OCI-LY7 (cell line): ENCODE measurements at regions not wholly inside any gene's neighbourhood (a gene's known extent, or its start where the extent isn't known, plus 50 kb on each side); places are given as distances from the start of the nearest gene placed in this dataset.

Experiments used
- BruUV-seq: library from RNA; stranded (reverse); fragments of 400-500 nt; replicated peaks from 2 replicates; lab custom pipeline; 2021; lab: Mats Ljungman, UMichigan
- CTCF ChIA-PET: fragments of 300-600 bp; sonication (Branson Sonifier 250); formaldehyde crosslinking; loops from one replicate; lab custom pipeline; 2022; ENCODE audit warnings: antibody characterized with exemption; ENCODE audit not compliant: unreplicated experiment; lab: Charles Lee
- POLR2A ChIA-PET: fragments of 300-600 bp; sonication (Branson Sonifier 250); formaldehyde crosslinking; loops from one replicate; lab custom pipeline; 2022; ENCODE audit warnings: antibody characterized with exemption; lab: Charles Lee
- DNase-seq: peaks from one replicate; pipeline ENCODE4 v3.0.0-alpha.2; 2015; ENCODE audit warnings: low spot score
- H2AFZ ChIP-seq: fragments of 200-600 bp; sonication (generic), shearing (Covaris generic); 2 replicates; pipeline ENCODE4 v1.6.1; 2014; ENCODE audit warnings: mild to moderate bottlenecking, antibody characterized with exemption, low read length, moderate library complexity
- H3K27ac ChIP-seq: fragments of 200-600 bp; sonication (generic); 2 replicates; pipeline ENCODE4 v1.5.1; 2014; ENCODE audit warnings: mixed run types, low read depth, mild to moderate bottlenecking, moderate library complexity, low read length, inconsistent platforms; ENCODE audit not compliant: poor library complexity, severe bottlenecking
- H3K36me3 ChIP-seq: fragments of 200-600 bp; sonication (generic); 2 replicates; pipeline ENCODE4 v1.6.1; 2014; ENCODE audit warnings: mild to moderate bottlenecking, antibody characterized with exemption, low read length, moderate library complexity, mixed read lengths; ENCODE audit not compliant: insufficient read depth
- H3K4me1 ChIP-seq: fragments of 200-600 bp; sonication (generic); 2 replicates; pipeline ENCODE4 v1.5.1; 2014; ENCODE audit warnings: mild to moderate bottlenecking, low read length; ENCODE audit not compliant: insufficient read depth, poor library complexity, severe bottlenecking
- H3K4me2 ChIP-seq: fragments of 200-600 bp; sonication (generic); 2 replicates; pipeline ENCODE4 v1.6.1; 2014; ENCODE audit warnings: mild to moderate bottlenecking, low read length
- H3K4me3 ChIP-seq: fragments of 200-600 bp; sonication (generic); 2 replicates; pipeline ENCODE4 v1.5.1; 2014; ENCODE audit warnings: mild to moderate bottlenecking, low read depth, low read length; ENCODE audit not compliant: poor library complexity, severe bottlenecking
- H3K79me2 ChIP-seq: fragments of 200-600 bp; sonication (generic); 2 replicates; pipeline ENCODE4 v1.6.1; 2016; ENCODE audit warnings: low read depth, mild to moderate bottlenecking, low read length, moderate library complexity, mixed read lengths; ENCODE audit not compliant: insufficient read depth
- H3K9me2 ChIP-seq: fragments of 200-600 bp; sonication (generic); 2 replicates; pipeline ENCODE4 v1.6.1; 2016; ENCODE audit warnings: mild to moderate bottlenecking, low read length, mixed read lengths; ENCODE audit not compliant: insufficient read depth
- H3K9me3 ChIP-seq: fragments of 200-600 bp; sonication (generic); 2 replicates; pipeline ENCODE4 v1.6.1; 2014; ENCODE audit warnings: mild to moderate bottlenecking, mixed run types, low read length, mixed read lengths
- H4K20me1 ChIP-seq: fragments of 200-600 bp; sonication (generic); 2 replicates; pipeline ENCODE4 v1.6.1; 2014; ENCODE audit warnings: mild to moderate bottlenecking, antibody characterized with exemption, low read length, moderate library complexity, mixed read lengths; ENCODE audit not compliant: insufficient read depth
- EZH2phosphoT487 ChIP-seq: fragments of 200-600 bp; sonication (generic); IDR thresholded peaks from 2 replicates; pipeline ENCODE4 v1.6.1; 2018; ENCODE audit warnings: low read depth, borderline replicate concordance, mild to moderate bottlenecking, mixed run types, antibody characterized with exemption, low read length, moderate library complexity, mixed read lengths
- intact Hi-C: fragments of 100-400 bp; cut with micrococcal nuclease; formaldehyde crosslinking; loops from one replicate; pipeline ENCODE4 v1.10.0; 2022; ENCODE audit not compliant: unreplicated experiment
- TF ChIP-seq, protein P1 (sequence below): fragments of 200-600 bp; sonication (generic); conservative IDR thresholded peaks from 2 replicates; pipeline ENCODE4 v1.5.1; 2014; ENCODE audit warnings: mild to moderate bottlenecking, antibody characterized with exemption, low read length, moderate library complexity, mixed read lengths

DNA sequence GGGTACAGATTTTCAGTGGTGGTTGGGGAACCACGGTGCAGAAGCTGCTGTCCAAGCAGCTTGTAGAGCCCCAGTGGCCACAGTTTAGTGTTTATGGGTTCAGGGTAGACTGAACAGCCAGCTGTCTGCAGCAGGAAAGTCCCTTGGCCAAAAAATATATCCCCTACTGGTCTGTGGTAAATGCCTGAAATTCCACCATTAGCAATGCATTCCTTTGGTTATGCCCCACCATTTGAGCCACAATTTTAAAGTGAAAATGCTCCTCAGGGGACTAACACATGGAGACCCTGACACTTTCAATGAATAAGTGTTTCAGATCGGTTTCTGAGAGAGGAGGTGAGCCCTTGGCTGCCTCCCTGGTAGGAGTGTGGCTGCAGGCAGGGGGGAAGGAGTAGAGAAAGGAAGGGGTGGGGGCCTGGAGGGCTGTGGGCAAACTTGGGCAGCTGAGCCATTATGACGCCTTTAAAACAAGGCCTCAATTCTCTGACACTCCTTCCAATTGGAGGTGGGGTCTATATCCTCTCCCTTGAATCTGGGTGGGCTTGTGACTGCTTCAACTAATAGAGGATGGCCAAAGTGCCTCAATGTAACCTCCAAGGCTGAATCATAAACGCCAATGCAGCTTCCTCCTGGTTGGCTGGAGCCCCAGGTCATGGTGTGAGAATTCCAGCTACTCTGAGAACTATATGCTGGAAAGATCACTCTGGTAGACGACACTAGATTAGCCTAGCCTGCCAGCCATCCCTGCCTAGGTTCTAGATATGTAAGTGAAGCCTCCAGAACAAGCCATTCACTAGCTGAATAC, 75.8 kb upstream of the ATP6AP2 start:
- ChIA-PET POLR2A (no interaction called here), CTCF (no interaction called here)
- no peaks in the 10 kb centered on the region for H3K4me1 ChIP-seq
- H3K9me2 ChIP-seq, result no peaks in the 10 kb centered on the region
- no peak overlapping the region for H3K4me3 ChIP-seq
- no peaks in the 10 kb centered on the region for H3K36me3 ChIP-seq
- no peak overlapping the region for H2AFZ ChIP-seq
- H4K20me1 ChIP-seq, result no peaks in the 10 kb centered on the region
- intact Hi-C loops, result no loop called here
- no peak overlapping the region for H3K4me2 ChIP-seq
- TF ChIP-seq EZH2phosphoT487, result no peak
- TF ChIP-seq, protein P1, sequence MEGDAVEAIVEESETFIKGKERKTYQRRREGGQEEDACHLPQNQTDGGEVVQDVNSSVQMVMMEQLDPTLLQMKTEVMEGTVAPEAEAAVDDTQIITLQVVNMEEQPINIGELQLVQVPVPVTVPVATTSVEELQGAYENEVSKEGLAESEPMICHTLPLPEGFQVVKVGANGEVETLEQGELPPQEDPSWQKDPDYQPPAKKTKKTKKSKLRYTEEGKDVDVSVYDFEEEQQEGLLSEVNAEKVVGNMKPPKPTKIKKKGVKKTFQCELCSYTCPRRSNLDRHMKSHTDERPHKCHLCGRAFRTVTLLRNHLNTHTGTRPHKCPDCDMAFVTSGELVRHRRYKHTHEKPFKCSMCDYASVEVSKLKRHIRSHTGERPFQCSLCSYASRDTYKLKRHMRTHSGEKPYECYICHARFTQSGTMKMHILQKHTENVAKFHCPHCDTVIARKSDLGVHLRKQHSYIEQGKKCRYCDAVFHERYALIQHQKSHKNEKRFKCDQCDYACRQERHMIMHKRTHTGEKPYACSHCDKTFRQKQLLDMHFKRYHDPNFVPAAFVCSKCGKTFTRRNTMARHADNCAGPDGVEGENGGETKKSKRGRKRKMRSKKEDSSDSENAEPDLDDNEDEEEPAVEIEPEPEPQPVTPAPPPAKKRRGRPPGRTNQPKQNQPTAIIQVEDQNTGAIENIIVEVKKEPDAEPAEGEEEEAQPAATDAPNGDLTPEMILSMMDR, result no peak
- no peak overlapping the region for H3K27ac ChIP-seq
- no peak for DNase-seq
- no peaks in the 10 kb centered on the region for H3K79me2 ChIP-seq
- BruUV-seq, result no TSS peak
- H3K9me3 ChIP-seq, result no peaks in the 10 kb centered on the region

DNA sequence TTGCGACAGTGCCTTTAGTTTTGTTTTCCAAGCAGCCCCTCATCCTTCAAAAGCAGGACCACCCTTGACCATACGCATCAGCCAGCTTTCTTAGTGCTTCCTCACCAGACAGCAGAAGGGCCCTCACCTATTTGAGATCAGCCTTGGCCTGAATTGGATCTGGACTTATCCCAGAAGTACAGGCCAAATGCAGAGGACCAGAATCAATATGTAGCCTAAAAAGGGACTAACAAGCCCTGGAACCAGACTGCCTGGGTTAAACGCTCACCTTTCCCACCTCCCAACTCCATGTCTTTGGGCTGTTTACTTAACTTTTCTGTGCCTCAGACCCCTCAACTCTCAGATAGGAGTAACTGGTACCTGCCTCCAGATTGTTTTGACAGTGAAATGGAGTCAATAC, 77.7 kb upstream of the ATP6AP2 start:
- Histone ChIP-seq H3K27ac (no peak overlapping the region), H4K20me1 (no peaks in the 10 kb centered on the region), H3K4me1 (no peaks in the 10 kb centered on the region), H3K9me3 (no peaks in the 10 kb centered on the region), H2AFZ (no peak overlapping the region), H3K36me3 (no peaks in the 10 kb centered on the region), H3K4me2 (no peak overlapping the region), H3K9me2 (no peaks in the 10 kb centered on the region), H3K79me2 (no peaks in the 10 kb centered on the region), H3K4me3 (no peak overlapping the region)
- BruUV-seq, result no TSS peak
- TF ChIP-seq, protein P1, result no peak
- TF ChIP-seq EZH2phosphoT487, result no peak
- DNase-seq, result no peak
- intact Hi-C loops, result no loop called here
- CTCF ChIA-PET, result no interaction called here
- POLR2A ChIA-PET, result no interaction called here

DNA sequence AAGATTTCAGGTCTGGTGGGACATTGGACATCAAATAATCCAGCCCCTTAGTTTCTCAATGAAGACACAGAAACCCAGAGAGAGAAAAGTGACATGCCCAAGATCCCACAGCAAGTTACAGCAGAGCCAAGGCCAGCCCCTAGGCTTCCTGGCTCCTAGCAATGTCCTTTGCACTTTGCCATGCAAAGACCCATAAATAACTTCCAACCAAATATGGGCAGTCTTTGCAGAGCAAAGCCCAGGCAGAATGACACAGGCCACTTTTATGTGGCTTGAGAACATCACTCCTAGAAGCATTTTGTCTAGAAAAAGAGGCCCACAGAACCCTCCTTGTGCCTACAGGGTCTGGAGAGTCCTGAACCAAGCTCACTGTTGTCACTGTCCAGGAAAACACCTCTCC, 78.1 kb upstream of the ATP6AP2 start:
- no peaks in the 10 kb centered on the region for H3K9me3 ChIP-seq
- H3K36me3 ChIP-seq, result no peaks in the 10 kb centered on the region
- no peak overlapping the region for H2AFZ ChIP-seq
- CTCF ChIA-PET, result no interaction called here
- no peak for DNase-seq
- no TSS peak for BruUV-seq
- POLR2A ChIA-PET, result no interaction called here
- TF ChIP-seq, protein P1, result no peak
- TF ChIP-seq EZH2phosphoT487, result no peak
- no peaks in the 10 kb centered on the region for H3K4me1 ChIP-seq
- no peak overlapping the region for H3K27ac ChIP-seq
- H3K4me2 ChIP-seq, result no peak overlapping the region
- no peaks in the 10 kb centered on the region for H4K20me1 ChIP-seq
- H3K79me2 ChIP-seq, result no peaks in the 10 kb centered on the region
- no peaks in the 10 kb centered on the region for H3K9me2 ChIP-seq
- intact Hi-C loops, result no loop called here
- H3K4me3 ChIP-seq, result no peak overlapping the region
